Neural progenitor cell (in vitro differentiated cells): ENCODE measurements at regions not wholly inside any gene's neighbourhood (a gene's known extent, or its start where the extent isn't known, plus 50 kb on each side); places are given as distances from the start of the nearest gene placed in this dataset.

Experiments
- DNase-seq: peaks from one replicate; pipeline ENCODE4 v3.0.0-alpha.2; 2016; ENCODE audit warnings: low spot score
- H2AFZ ChIP-seq: fragments of 200-600 bp; sonication (generic); replicated peaks from 2 replicates; pipeline ENCODE4 v1.6.1; 2016; ENCODE audit warnings: antibody characterized with exemption
- H3F3A ChIP-seq: fragments of 200-600 bp; sonication (generic); 2 replicates; pipeline ENCODE4 v1.6.1; 2016; ENCODE audit warnings: antibody characterized with exemption, low read depth
- H3K27ac ChIP-seq: fragments of 200-600 bp; sonication (generic); 2 replicates; pipeline ENCODE4 v1.5.1; 2016; ENCODE audit warnings: mild to moderate bottlenecking
- H3K27me3 ChIP-seq: fragments of 200-600 bp; sonication (generic); 2 replicates; pipeline ENCODE4 v1.6.1; 2016; ENCODE audit warnings: mild to moderate bottlenecking, moderate library complexity
- H3K36me3 ChIP-seq: fragments of 200-600 bp; sonication (generic); 2 replicates; pipeline ENCODE4 v1.5.1; 2016
- H3K4me1 ChIP-seq: fragments of 200-600 bp; sonication (generic); 2 replicates; pipeline ENCODE4 v1.6.1; 2016; ENCODE audit warnings: mixed run types
- H3K4me2 ChIP-seq: fragments of 200-600 bp; sonication (generic); 2 replicates; pipeline ENCODE4 v1.6.1; 2016
- H3K4me3 ChIP-seq: fragments of 200-600 bp; sonication (generic); 2 replicates; pipeline ENCODE4 v1.5.1; 2016
- H3K79me2 ChIP-seq: fragments of 200-600 bp; sonication (generic); 2 replicates; pipeline ENCODE4 v1.6.1; 2016; ENCODE audit warnings: low read depth
- H3K9ac ChIP-seq: fragments of 200-600 bp; sonication (generic); 2 replicates; pipeline ENCODE4 v1.6.1; 2016
- H3K9me3 ChIP-seq: fragments of 200-600 bp; sonication (generic); 2 replicates; pipeline ENCODE4 v1.5.1; 2016; ENCODE audit warnings: low read depth
- H4K20me1 ChIP-seq: fragments of 200-600 bp; sonication (generic); 2 replicates; pipeline ENCODE4 v1.6.1; 2016; ENCODE audit warnings: low read depth
- H3K27ac Mint-ChIP-seq: 3 replicates; pipeline ENCODE4 v1.8.0; 2021; ENCODE audit warnings: mixed read lengths
- H3K27me3 Mint-ChIP-seq: 2 replicates; pipeline ENCODE4 v1.8.0; 2022; ENCODE audit warnings: low read depth, mild to moderate bottlenecking, inconsistent platforms, moderate library complexity, mixed read lengths; ENCODE audit not compliant: insufficient read depth
- H3K36me3 Mint-ChIP-seq: 3 replicates; pipeline ENCODE4 v1.8.0; 2021; ENCODE audit warnings: mixed read lengths
- H3K4me1 Mint-ChIP-seq: 3 replicates; pipeline ENCODE4 v1.8.0; 2021; ENCODE audit warnings: mixed read lengths
- H3K4me3 Mint-ChIP-seq: 3 replicates; pipeline ENCODE4 v1.8.0; 2021; ENCODE audit warnings: mild to moderate bottlenecking, moderate library complexity, mixed read lengths
- H3K9me3 Mint-ChIP-seq: 3 replicates; pipeline ENCODE4 v1.8.0; 2020; ENCODE audit warnings: mixed read lengths
- CTCF ChIP-seq: fragments of 200-600 bp; sonication (generic); IDR thresholded peaks from 2 replicates; pipeline ENCODE4 v1.5.1; 2017; ENCODE audit warnings: antibody characterized with exemption, mild to moderate bottlenecking
- EZH2 ChIP-seq: fragments of 200-600 bp; sonication (generic); IDR thresholded peaks from 2 replicates; pipeline ENCODE4 v1.6.1; 2017; ENCODE audit warnings: antibody characterized with exemption, mild to moderate bottlenecking, moderate library complexity
- EZH2phosphoT487 ChIP-seq: fragments of 200-600 bp; sonication (generic); IDR thresholded peaks from 2 replicates; pipeline ENCODE4 v1.6.1; 2017; ENCODE audit warnings: antibody characterized with exemption

GRCh38 chrX:17968367-17968766 lies 107.3 kb upstream of the RAI2 start:
- Mint-ChIP-seq H3K4me1 (peaks cover 10% of the 10 kb centered on the region), H3K27me3 (no peaks in the 10 kb centered on the region), H3K9me3 (no peaks in the 10 kb centered on the region), H3K27ac (no peak overlapping the region), H3K4me3 (no peak overlapping the region), H3K36me3 (peaks cover 1% of the 10 kb centered on the region)
- H3K4me1 ChIP-seq = peaks cover 15% of the 10 kb centered on the region
- no peaks in the 10 kb centered on the region for H3K79me2 ChIP-seq
- DNase-seq = peak; percentile 34
- TF ChIP-seq CTCF = no peak
- no peak for TF ChIP-seq EZH2
- TF ChIP-seq EZH2phosphoT487 = no peak
- H3F3A ChIP-seq = peaks cover 12% of the 10 kb centered on the region
- H3K9me3 ChIP-seq = no peaks in the 10 kb centered on the region
- H3K4me3 ChIP-seq = no peak overlapping the region
- H4K20me1 ChIP-seq = peaks cover 5% of the 10 kb centered on the region
- H3K36me3 ChIP-seq = no peaks in the 10 kb centered on the region
- no peak overlapping the region for H3K9ac ChIP-seq
- H3K27me3 ChIP-seq = no peaks in the 10 kb centered on the region
- peak overlapping the region; percentile 64 for H3K4me2 ChIP-seq
- H2AFZ ChIP-seq = no peak overlapping the region
- no peak overlapping the region for H3K27ac ChIP-seq

- H3K27me3 Mint-ChIP-seq = no peaks in the 10 kb centered on the region
- H3K4me1 Mint-ChIP-seq = peaks cover 10% of the 10 kb centered on the region
- Histone ChIP-seq H3K4me3 (no peak overlapping the region), H4K20me1 (peaks cover 5% of the 10 kb centered on the region), H3K9ac (no peak overlapping the region), H2AFZ (no peak overlapping the region), H3K4me1 (peaks cover 15% of the 10 kb centered on the region), H3K9me3 (no peaks in the 10 kb centered on the region), H3F3A (peaks cover 12% of the 10 kb centered on the region), H3K27me3 (no peaks in the 10 kb centered on the region), H3K79me2 (no peaks in the 10 kb centered on the region), H3K27ac (no peak overlapping the region), H3K4me2 (peak overlapping the region; percentile 64), H3K36me3 (no peaks in the 10 kb centered on the region)
- no peak overlapping the region for H3K27ac Mint-ChIP-seq
- peaks cover 1% of the 10 kb centered on the region for H3K36me3 Mint-ChIP-seq
- DNase-seq = peak; percentile 38
- no peak overlapping the region for H3K4me3 Mint-ChIP-seq
- no peaks in the 10 kb centered on the region for H3K9me3 Mint-ChIP-seq
- TF ChIP-seq EZH2phosphoT487 (no peak), EZH2 (no peak), CTCF (no peak)
Observed at GRCh38 chrX:17967888-17968287, 106.8 kb upstream of the RAI2 start.

GRCh38 chrX:17964871-17965270 lies 103.8 kb upstream of the RAI2 start:
- no peak overlapping the region for H3K4me3 ChIP-seq
- H3K36me3 ChIP-seq = no peaks in the 10 kb centered on the region
- H3K4me1 ChIP-seq = peaks cover 15% of the 10 kb centered on the region
- H2AFZ ChIP-seq = no peak overlapping the region
- no peaks in the 10 kb centered on the region for H3K27me3 Mint-ChIP-seq
- no peaks in the 10 kb centered on the region for H3K36me3 Mint-ChIP-seq
- no peaks in the 10 kb centered on the region for H3K9me3 Mint-ChIP-seq
- no peaks in the 10 kb centered on the region for H3K27me3 ChIP-seq
- peaks cover 5% of the 10 kb centered on the region for H4K20me1 ChIP-seq
- peaks cover 12% of the 10 kb centered on the region for H3F3A ChIP-seq
- no peak for TF ChIP-seq EZH2
- TF ChIP-seq CTCF = no peak
- TF ChIP-seq EZH2phosphoT487 = no peak
- DNase-seq = no peak
- H3K79me2 ChIP-seq = no peaks in the 10 kb centered on the region
- H3K27ac Mint-ChIP-seq = no peak overlapping the region
- no peaks in the 10 kb centered on the region for H3K9me3 ChIP-seq
- no peak overlapping the region for H3K27ac ChIP-seq
- peaks cover 10% of the 10 kb centered on the region for H3K4me1 Mint-ChIP-seq
- no peak overlapping the region for H3K4me2 ChIP-seq
- H3K4me3 Mint-ChIP-seq = no peak overlapping the region
- no peak overlapping the region for H3K9ac ChIP-seq

GRCh38 chrX:17960891-17961290 lies 99.8 kb upstream of the RAI2 start:
- H3K27me3 ChIP-seq = no peaks in the 10 kb centered on the region
- no peak overlapping the region for H2AFZ ChIP-seq
- H3K9me3 Mint-ChIP-seq = no peaks in the 10 kb centered on the region
- no peak overlapping the region for H3K9ac ChIP-seq
- no peaks in the 10 kb centered on the region for H4K20me1 ChIP-seq
- H3K36me3 ChIP-seq = no peaks in the 10 kb centered on the region
- H3K79me2 ChIP-seq = no peaks in the 10 kb centered on the region
- no peaks in the 10 kb centered on the region for H3K4me1 Mint-ChIP-seq
- H3K9me3 ChIP-seq = no peaks in the 10 kb centered on the region
- DNase-seq = no peak
- H3K4me2 ChIP-seq = no peak overlapping the region
- H3K4me3 Mint-ChIP-seq = no peak overlapping the region
- TF ChIP-seq EZH2 (no peak), EZH2phosphoT487 (no peak), CTCF (no peak)
- no peaks in the 10 kb centered on the region for H3K27me3 Mint-ChIP-seq
- H3F3A ChIP-seq = no peaks in the 10 kb centered on the region
- no peak overlapping the region for H3K27ac ChIP-seq
- H3K4me3 ChIP-seq = no peak overlapping the region
- no peaks in the 10 kb centered on the region for H3K36me3 Mint-ChIP-seq
- no peaks in the 10 kb centered on the region for H3K4me1 ChIP-seq
- H3K27ac Mint-ChIP-seq = no peak overlapping the region
